HEK293T (cell line): ENCODE measurements at regions not wholly inside any gene's neighbourhood (a gene's known extent, or its start where the extent isn't known, plus 50 kb on each side); places are given as distances from the start of the nearest gene placed in this dataset.

Experiments used
- ARNT ChIP-seq: fragments of 450-650 bp; IDR thresholded peaks from 2 replicates; pipeline ENCODE4 v1.6.1; 2017; ENCODE audit warnings: mild to moderate bottlenecking
- BHLHE40 ChIP-seq: fragments of 450-650 bp; IDR thresholded peaks from 2 replicates; pipeline ENCODE4 v1.6.1; 2016; ENCODE audit warnings: mild to moderate bottlenecking, moderate library complexity, borderline replicate concordance
- ELF4 ChIP-seq: fragments of 450-650 bp; IDR thresholded peaks from 2 replicates; pipeline ENCODE4 v1.6.1; 2017; ENCODE audit warnings: antibody characterized with exemption
- FOXA1 ChIP-seq: fragments of 450-650 bp; IDR thresholded peaks from 2 replicates; pipeline ENCODE4 v1.6.1; 2016; ENCODE audit warnings: mild to moderate bottlenecking
- FOXK2 ChIP-seq: fragments of 450-650 bp; IDR thresholded peaks from 2 replicates; pipeline ENCODE4 v1.6.1; 2016; ENCODE audit warnings: mild to moderate bottlenecking
- NFRKB ChIP-seq: fragments of 450-650 bp; IDR thresholded peaks from 2 replicates; pipeline ENCODE4 v1.6.1; 2016; ENCODE audit warnings: mild to moderate bottlenecking, moderate library complexity
- PKNOX1 ChIP-seq: fragments of 450-650 bp; IDR thresholded peaks from 2 replicates; pipeline ENCODE4 v1.6.1; 2016
- SP1 ChIP-seq: fragments of 450-650 bp; IDR thresholded peaks from 2 replicates; pipeline ENCODE4 v1.6.1; 2017
- SUZ12 ChIP-seq: fragments of 450-650 bp; IDR thresholded peaks from 2 replicates; pipeline ENCODE4 v1.6.1; 2016; ENCODE audit warnings: mild to moderate bottlenecking
- ZNF384 ChIP-seq: fragments of 450-650 bp; IDR thresholded peaks from 2 replicates; pipeline ENCODE4 v1.6.1; 2016

DNA sequence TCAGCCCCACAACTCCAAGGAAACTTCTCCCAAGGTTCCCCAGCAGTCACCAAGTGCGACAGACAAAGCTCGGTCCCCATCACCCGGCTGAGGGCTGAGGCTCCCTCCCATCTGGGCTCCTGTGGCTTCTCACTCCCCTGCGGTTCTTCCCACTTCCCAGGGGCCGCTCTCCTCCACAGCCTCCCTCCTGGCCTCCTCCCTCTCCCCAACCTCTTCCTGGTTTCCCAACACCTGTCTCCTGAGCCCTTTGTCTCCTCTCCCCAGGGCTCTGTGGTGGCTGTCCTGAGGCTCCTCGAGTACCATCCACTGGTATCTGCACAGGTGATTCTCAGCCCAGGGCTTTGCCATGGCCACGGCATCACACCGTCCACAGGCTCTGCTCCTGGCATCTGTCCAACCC, 113.2 kb upstream of the NSMCE3 start:
- TF ChIP-seq FOXK2: no peak
- TF ChIP-seq PKNOX1: no peak
- TF ChIP-seq ARNT: no peak
- TF ChIP-seq SP1: no peak
- TF ChIP-seq NFRKB: no peak
- no peak for TF ChIP-seq BHLHE40
- TF ChIP-seq ZNF384: no peak
- TF ChIP-seq SUZ12: no peak
- TF ChIP-seq FOXA1: no peak
- no peak for TF ChIP-seq ELF4
